ENCODE measurements at regions not wholly inside any gene's neighbourhood (a gene's known extent, or its start where the extent isn't known, plus 50 kb on each side); places are given as distances from the start of the nearest gene placed in this dataset.
A peak's percentile ranks its signal among the peaks of the same experiment; 100 is the strongest.
"Not testable (repeated sequence)": the region's sequence is repeated elsewhere in the genome, so short reads cannot be mapped to it uniquely, and the experiment has no call there.

DNA sequence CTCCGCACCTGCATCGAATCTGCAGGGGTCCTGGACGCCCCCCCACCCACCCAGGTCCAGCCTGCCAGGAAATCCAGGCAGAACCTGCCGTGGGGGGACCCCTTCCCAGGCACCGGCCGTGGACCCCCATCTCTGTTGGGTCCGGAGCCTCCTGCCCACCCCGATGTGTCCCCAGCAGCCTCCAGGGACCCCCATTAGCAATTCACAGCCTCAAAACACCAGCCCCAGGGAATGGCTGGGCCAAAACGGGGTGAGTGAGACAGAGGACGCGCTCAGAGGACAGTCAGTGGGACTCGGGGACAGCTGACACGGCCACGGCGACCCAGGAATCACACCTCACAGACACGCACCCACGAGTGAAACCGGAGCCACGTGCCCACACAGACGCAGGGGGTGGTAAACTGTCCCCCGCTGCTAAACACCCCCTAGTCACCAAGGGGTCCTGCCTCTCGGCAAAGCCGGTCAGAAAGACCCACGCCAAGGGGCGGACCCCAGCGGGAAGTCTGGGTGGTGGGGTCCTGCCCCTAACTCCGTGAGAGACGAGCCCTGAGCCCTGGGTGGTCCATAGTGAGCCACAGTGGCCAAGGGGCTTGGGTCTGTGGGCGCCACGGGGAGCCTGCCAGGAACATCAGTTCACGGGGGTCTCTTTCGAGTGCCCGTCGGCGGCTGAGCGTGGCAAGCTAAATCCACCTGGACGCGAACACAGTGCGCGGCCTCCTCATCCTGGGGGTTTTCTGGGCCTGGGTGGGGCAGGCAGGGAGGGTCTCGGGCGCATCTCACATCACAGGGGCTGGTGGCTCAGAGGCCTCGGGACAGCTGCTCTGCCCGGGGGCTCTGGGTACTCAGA, 126.5 kb upstream of the NKX1-1 start:
- ATAC-seq, result no peak

DNA sequence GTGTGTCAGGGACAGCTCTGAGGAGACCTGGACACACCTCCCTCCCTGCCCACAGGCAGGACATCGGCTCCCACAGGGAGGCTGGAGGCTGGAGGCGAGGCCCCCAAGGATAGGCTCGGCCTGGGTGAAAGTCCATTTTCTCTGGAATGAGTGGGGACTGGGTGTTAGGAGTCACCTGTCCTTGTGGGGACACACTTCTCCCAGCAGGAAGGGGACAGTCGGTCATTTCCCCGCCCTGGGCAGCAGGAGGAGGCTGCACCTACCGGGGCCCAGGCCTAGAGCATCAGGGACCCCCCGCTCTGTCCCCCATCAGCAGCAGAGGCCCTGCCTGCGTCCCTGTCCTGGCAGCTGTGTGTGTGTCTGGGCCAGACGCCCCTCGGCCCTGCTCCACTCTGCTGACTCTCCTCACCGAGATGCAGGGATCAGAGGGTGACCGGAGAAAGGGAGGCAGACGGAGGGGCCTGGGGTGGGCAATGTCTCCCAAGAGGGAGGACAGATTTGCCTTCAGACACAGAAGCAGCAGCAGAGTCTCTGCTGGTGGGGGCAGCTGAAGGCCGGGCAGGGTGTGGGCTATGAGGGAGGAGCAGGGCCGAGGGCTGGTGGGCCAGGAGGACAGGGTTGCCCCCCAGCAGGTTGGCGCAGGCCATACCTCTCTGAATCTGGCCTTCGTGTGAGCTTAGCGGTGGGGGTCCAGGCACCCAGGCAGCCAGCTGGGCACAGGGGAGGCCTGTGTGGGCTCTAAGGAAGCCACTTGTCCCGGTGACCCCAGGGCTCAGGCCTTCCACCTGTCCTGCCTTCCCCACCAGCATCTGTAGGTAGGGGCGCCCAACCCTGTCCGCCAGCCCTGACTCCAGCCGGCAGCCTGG, 125.7 kb upstream of the NKX1-1 start:
- intact Hi-C loops (cut with DNase I), result no loop called here
- H3K27ac ChIP-seq (ENCODE audit: low read length), result no peak overlapping the region
- H3K9me3 ChIP-seq (ENCODE audit: control insufficient read depth, low read length), result no peaks in the 10 kb centered on the region
- H3K4me1 ChIP-seq (ENCODE audit: control insufficient read depth, insufficient read depth, low read length), result no peaks in the 10 kb centered on the region
- WGBS, result 87% methylated on average over 22 of the region's 22 CpGs
- no peak overlapping the region for H3K4me3 ChIP-seq (ENCODE audit: low read length)
- no peak for ATAC-seq
- no peaks in the 10 kb centered on the region for H3K27me3 ChIP-seq (ENCODE audit: control insufficient read depth, insufficient read depth)
- DNase-seq, result peak in 2 of 3 donors; percentile 6 to 32

More for the DNA sequence above, 126.5 kb upstream of the NKX1-1 start:
- intact Hi-C loops (cut with DNase I), result no loop called here
- peak in 2 of 3 donors; percentile 7 to 38 for DNase-seq
- no peaks in the 10 kb centered on the region for H3K9me3 ChIP-seq (ENCODE audit: control insufficient read depth, low read length)
- H3K27me3 ChIP-seq (ENCODE audit: control insufficient read depth, insufficient read depth), result no peaks in the 10 kb centered on the region
- 89% methylated on average over 44 of the region's 44 CpGs for WGBS
- no peaks in the 10 kb centered on the region for H3K4me1 ChIP-seq (ENCODE audit: control insufficient read depth, insufficient read depth, low read length)
- no peak overlapping the region for H3K27ac ChIP-seq (ENCODE audit: low read length)
- no peak overlapping the region for H3K4me3 ChIP-seq (ENCODE audit: low read length)

DNA sequence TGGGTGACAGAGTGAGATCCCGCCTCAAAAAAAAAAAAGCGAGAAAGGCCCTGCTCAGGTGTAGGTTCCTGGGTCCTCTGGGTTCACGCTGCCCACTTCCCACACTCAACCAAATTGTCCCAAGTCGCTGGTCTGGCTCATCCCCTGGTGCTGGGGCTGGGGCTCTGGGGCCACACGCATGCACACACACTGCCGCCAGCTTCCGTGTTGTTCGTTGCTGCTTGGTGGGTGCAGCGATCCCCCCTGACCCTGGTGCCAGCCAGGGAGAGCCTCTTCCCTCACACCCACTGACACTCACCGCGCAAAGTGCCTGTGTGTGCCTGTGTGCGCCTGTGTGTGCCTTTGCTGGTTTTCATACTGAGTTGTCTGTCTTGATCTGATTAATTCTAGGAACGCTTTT, 124.1 kb upstream of the NKX1-1 start:
- DNase-seq, result peak in 1 of 3 donors; percentile 4
- 79% methylated on average over 13 of the region's 13 CpGs for WGBS
- no peak for ATAC-seq
- no peaks in the 10 kb centered on the region for H3K9me3 ChIP-seq (ENCODE audit: control insufficient read depth, low read length)
- H3K27me3 ChIP-seq (ENCODE audit: control insufficient read depth, insufficient read depth), result no peaks in the 10 kb centered on the region
- no peak overlapping the region for H3K4me3 ChIP-seq (ENCODE audit: low read length)
- H3K27ac ChIP-seq (ENCODE audit: low read length), result no peak overlapping the region
- intact Hi-C loops (cut with DNase I), result no loop called here
- H3K4me1 ChIP-seq (ENCODE audit: control insufficient read depth, insufficient read depth, low read length), result no peaks in the 10 kb centered on the region

DNA sequence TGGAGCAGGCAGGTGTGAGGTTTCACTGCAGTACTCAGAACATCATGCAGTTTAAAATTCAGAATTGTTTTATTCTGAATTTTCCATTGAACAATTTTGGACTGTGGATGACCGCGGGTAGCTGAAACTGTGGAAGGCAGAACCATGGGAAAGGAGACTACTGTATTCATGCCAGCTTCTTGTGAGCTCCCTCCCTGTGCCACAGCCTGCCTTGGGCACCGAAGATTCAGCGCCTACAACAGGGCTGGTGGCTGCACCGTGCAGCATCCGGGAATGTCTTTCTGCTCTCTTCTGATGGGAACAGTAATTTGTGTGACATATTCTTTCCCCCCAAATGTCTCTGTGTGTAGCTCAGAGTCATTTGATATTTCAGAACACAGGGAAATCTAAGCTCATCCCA, 118.5 kb upstream of the NKX1-1 start:
- 88% methylated on average over 6 of the region's 6 CpGs for WGBS
- Histone ChIP-seq H3K4me3 (ENCODE audit: low read length) (no peak overlapping the region), H3K9me3 (ENCODE audit: control insufficient read depth, low read length) (no peaks in the 10 kb centered on the region), H3K4me1 (ENCODE audit: control insufficient read depth, insufficient read depth, low read length) (no peaks in the 10 kb centered on the region), H3K27ac (ENCODE audit: low read length) (no peak overlapping the region), H3K27me3 (ENCODE audit: control insufficient read depth, insufficient read depth) (no peaks in the 10 kb centered on the region)
- intact Hi-C loops (cut with DNase I), result no loop called here
- DNase-seq (no peak), ATAC-seq (no peak)

DNA sequence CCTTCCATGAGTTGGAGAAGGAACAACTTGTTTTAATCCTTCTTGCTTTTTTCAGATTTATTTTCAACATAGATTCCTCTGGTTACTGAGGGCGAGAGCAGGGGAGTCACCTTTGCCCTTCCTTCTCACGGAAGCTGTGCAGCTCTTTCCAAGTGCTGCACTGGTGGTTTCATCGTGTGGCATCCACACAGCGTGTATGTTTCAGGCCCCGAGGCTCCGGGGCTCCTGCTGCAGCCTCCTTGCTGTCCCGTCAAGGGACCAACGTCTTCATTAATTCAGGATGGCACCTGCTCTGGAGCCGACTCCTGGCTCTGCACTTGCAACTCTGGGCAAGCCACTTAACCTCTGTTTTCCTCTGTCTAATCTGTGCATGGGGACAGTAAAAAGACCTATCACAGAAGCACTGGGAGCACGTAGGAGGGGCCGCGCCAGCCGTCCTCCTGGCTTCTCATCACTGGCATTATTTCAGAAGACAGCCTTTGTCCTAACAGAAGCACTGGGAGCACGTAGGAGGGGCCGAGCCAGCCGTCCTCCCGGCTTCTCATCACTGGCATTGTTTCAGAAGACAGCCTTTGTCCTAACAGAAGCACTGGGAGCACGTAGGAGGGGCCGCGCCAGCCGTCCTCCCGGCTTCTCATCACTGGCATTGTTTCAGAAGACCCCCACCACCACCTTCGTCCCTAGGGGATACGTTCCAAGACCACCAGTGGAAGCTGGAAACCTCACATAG, 117.8 kb upstream of the NKX1-1 start:
- Histone ChIP-seq H3K4me1 (ENCODE audit: control insufficient read depth, insufficient read depth, low read length) (no peaks in the 10 kb centered on the region), H3K4me3 (ENCODE audit: low read length) (no peak overlapping the region), H3K9me3 (ENCODE audit: control insufficient read depth, low read length) (no peaks in the 10 kb centered on the region), H3K27me3 (ENCODE audit: control insufficient read depth, insufficient read depth) (no peaks in the 10 kb centered on the region), H3K27ac (ENCODE audit: low read length) (no peak overlapping the region)
- intact Hi-C loops (cut with DNase I), result no loop called here
- ATAC-seq (peak in 1 of 2 donors; percentile 72), DNase-seq (no peak)
- 73% methylated on average over 24 of the region's 24 CpGs for WGBS

DNA sequence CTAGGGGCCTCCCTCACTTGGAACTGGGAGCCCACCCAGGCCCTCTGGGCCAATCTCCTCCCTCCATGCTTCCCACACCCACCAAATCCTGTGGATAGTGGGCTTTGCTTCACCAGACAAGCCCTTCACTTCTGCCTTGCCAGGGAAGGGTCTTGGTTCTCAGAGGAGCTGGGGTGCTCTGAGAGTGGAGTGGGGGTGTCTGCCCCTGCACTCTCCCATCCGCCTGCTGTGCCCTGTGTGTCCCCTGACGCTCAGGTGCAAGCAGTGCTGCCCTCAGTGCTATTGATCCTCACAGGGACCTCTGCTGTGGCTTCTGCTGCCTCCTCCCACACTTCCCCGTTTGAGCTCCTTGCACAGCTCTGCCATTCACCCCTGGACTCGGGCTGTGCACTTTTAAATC, 117.3 kb upstream of the NKX1-1 start:
- no peak overlapping the region for H3K4me3 ChIP-seq (ENCODE audit: low read length)
- ATAC-seq (no peak), DNase-seq (no peak)
- no peaks in the 10 kb centered on the region for H3K9me3 ChIP-seq (ENCODE audit: control insufficient read depth, low read length)
- H3K27ac ChIP-seq (ENCODE audit: low read length), result no peak overlapping the region
- no peaks in the 10 kb centered on the region for H3K4me1 ChIP-seq (ENCODE audit: control insufficient read depth, insufficient read depth, low read length)
- no peaks in the 10 kb centered on the region for H3K27me3 ChIP-seq (ENCODE audit: control insufficient read depth, insufficient read depth)
- WGBS, result 59% methylated on average over 4 of the region's 4 CpGs
- intact Hi-C loops (cut with DNase I), result no loop called here

DNA sequence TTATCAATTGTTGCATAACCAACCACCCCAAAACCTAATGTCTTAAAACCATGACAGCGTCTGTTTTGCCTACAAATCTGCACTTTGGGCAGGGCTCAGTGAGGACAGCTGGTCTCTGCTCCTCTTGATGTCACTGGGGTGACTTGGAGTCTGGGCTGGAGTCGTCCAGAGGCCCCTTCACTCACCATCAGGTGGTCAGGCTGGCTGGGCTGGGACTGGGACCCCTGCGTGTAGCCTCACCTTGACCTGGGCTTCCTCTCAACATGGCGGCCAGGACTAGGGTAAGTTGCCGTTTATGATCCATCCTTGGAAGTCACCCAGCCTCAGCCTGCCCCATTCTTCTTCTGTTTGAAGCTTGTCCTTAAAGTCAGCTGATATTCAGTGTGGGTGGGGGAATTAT, 116.8 kb upstream of the NKX1-1 start:
- DNase-seq, result peak in 1 of 3 donors; percentile 7
- H3K9me3 ChIP-seq (ENCODE audit: control insufficient read depth, low read length), result no peaks in the 10 kb centered on the region
- no peak for ATAC-seq
- 87% methylated on average over 5 of the region's 5 CpGs for WGBS
- H3K4me3 ChIP-seq (ENCODE audit: low read length), result no peak overlapping the region
- no peak overlapping the region for H3K27ac ChIP-seq (ENCODE audit: low read length)
- intact Hi-C loops (cut with DNase I), result no loop called here
- H3K27me3 ChIP-seq (ENCODE audit: control insufficient read depth, insufficient read depth), result no peaks in the 10 kb centered on the region
- no peaks in the 10 kb centered on the region for H3K4me1 ChIP-seq (ENCODE audit: control insufficient read depth, insufficient read depth, low read length)

DNA sequence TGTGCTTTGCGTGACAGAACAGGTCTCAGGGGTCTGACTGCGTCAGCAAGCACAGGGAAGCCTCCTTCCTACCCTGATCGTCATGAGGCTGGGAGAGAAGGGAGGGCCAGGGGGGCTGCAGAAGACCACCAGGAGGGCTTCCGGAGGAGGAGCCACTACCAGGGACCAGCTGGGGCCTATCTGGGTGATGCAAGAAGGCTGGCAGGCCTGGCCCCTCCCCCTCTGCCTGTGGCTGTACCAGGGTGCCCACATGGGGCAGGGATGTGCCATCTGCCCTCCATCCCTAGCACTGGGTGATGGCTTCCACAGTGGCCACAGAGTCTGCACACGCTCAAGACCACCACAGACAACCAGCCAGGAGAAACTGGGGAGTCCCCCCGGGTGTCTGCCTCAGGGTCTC, 116.4 kb upstream of the NKX1-1 start:
- Histone ChIP-seq H3K27ac (ENCODE audit: low read length) (no peak overlapping the region), H3K9me3 (ENCODE audit: control insufficient read depth, low read length) (no peaks in the 10 kb centered on the region), H3K4me3 (ENCODE audit: low read length) (no peak overlapping the region), H3K4me1 (ENCODE audit: control insufficient read depth, insufficient read depth, low read length) (no peaks in the 10 kb centered on the region), H3K27me3 (ENCODE audit: control insufficient read depth, insufficient read depth) (no peaks in the 10 kb centered on the region)
- ATAC-seq (no peak), DNase-seq (peak in 1 of 3 donors; percentile 7)
- intact Hi-C loops (cut with DNase I), result no loop called here
- WGBS, result 81% methylated on average over 6 of the region's 6 CpGs

DNA sequence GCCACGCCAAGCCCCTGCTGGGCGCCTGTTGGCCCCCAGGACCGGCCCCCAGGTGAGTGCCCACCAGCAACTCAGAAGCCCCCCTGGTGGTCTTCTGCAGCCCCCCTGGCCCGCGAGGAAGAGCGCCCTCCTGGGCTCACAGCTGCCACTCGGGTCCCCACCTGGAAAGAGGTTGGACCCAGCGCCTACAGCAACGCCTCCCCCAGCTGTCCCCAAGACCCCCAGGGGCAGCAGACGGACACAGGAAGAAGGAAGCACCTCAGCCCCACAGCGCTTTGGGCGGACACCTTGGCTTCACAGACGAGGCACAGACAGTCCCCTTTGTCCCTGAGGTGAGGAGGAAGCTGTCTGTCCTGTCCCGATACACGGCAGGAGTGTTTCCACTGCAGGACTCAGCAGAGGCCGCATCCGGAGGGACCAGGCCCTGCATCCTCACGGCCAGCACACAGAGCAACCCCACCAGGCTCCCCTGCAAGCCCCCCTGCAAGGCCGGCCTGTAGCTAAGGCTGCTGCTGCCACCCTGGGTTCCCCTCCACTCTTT, 115.6 kb upstream of the NKX1-1 start:
- ATAC-seq (no peak), DNase-seq (peak in 1 of 3 donors; percentile 8)
- intact Hi-C loops (cut with DNase I), result no loop called here
- 80% methylated on average over 19 of the region's 19 CpGs for WGBS
- H3K4me1 ChIP-seq (ENCODE audit: control insufficient read depth, insufficient read depth, low read length), result no peaks in the 10 kb centered on the region
- no peak overlapping the region for H3K4me3 ChIP-seq (ENCODE audit: low read length)
- no peaks in the 10 kb centered on the region for H3K27me3 ChIP-seq (ENCODE audit: control insufficient read depth, insufficient read depth)
- H3K27ac ChIP-seq (ENCODE audit: low read length), result no peak overlapping the region
- H3K9me3 ChIP-seq (ENCODE audit: control insufficient read depth, low read length), result no peaks in the 10 kb centered on the region

DNA sequence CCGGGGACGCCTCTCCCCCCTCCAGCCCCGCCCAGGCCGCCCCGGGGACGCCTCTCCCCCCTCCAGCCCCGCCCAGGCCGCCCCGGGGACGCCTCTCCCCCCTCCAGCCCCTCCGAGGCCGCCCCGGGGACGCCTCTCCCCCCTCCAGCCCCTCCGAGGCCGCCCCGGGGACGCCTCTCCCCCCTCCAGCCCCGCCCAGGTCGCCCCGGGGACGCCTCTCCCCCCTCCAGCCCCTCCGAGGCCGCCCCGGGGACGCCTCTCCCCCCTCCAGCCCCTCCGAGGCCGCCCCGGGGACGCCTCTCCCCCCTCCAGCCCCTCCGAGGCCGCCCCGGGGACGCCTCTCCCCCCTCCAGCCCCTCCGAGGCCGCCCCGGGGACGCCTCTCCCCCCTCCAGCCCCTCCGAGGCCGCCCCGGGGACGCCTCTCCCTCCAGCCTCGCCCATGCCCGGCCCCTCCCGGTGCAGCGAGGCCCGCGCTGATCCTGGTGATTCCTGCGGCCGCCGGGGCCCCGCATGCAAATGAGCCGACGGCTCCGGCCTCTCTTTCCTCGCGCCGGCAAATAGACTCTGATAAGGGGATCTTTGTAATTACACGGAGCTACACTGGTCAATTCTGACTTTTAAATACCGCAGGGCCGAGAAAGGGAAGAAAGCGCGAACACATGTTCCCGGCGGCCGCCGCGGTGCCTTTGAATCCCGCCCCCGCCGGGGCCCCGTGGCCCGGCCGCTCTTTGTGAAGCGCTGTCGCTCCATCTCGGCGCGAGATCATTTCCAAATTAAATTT, 114.7 kb upstream of the NKX1-1 start:
- H3K27ac ChIP-seq (ENCODE audit: low read length); H3K27me3 ChIP-seq (ENCODE audit: control insufficient read depth, insufficient read depth); H3K4me1 ChIP-seq (ENCODE audit: control insufficient read depth, insufficient read depth, low read length); H3K4me3 ChIP-seq (ENCODE audit: low read length); H3K9me3 ChIP-seq (ENCODE audit: control insufficient read depth, low read length); intact Hi-C loops (cut with DNase I): not testable (repeated sequence)
- DNase-seq (peak in 1 of 3 donors; percentile 35), ATAC-seq (peak in 1 of 2 donors; percentile 57)
- WGBS, result 17% methylated on average over 58 of the region's 79 CpGs

Measured in right cardiac atrium (tissue), 5 donors.